Esophagus muscularis mucosa (tissue), 4 donors: ENCODE measurements at regions not wholly inside any gene's neighbourhood (a gene's known extent, or its start where the extent isn't known, plus 50 kb on each side); places are given as distances from the start of the nearest gene placed in this dataset.

ENCODE experiments used
- DNase-seq: peaks from one replicate; pipeline ENCODE4 v3.0.0-alpha.2; 2017; ENCODE audit errors: extremely low spot score
- H3K27ac ChIP-seq, 4 donors: fragments of 200-600 bp; sonication (generic); replicated peaks in 1 of 4; 1 replicate in 3 of 4; 2 replicates in 1 of 4; pipeline ENCODE4 v1.5.1; 2016 to 2019; ENCODE audit warnings: mild to moderate bottlenecking in 1 of 4
- H3K27me3 ChIP-seq, 4 donors: fragments of 200-600 bp; sonication (generic); one replicate each; pipeline versions ENCODE4 v1.5.1 to v1.6.0; 2016 to 2019
- H3K36me3 ChIP-seq, 4 donors: fragments of 200-600 bp; sonication (generic); one replicate each; pipeline ENCODE4 v1.5.1; 2016 to 2019
- H3K4me1 ChIP-seq, 4 donors: fragments of 200-600 bp; sonication (generic); one replicate each; pipeline ENCODE4 v1.5.1; 2016 to 2019
- H3K4me3 ChIP-seq, 4 donors: fragments of 200-600 bp; sonication (generic); 1 replicate in 2 of 4; 2 replicates in 2 of 4; pipeline ENCODE4 v1.5.1; 2016 to 2019; ENCODE audit warnings: mild to moderate bottlenecking in 4 of 4, moderate library complexity in 1 of 4
- H3K9me3 ChIP-seq, 4 donors: fragments of 200-600 bp; sonication (generic); 1 replicate in 3 of 4; 2 replicates in 1 of 4; pipeline ENCODE4 v1.5.1; 2016 to 2019
- EP300 ChIP-seq: sonication (generic); formaldehyde crosslinking; IDR thresholded peaks from one replicate; pipeline ENCODE4 v1.6.1; 2017; ENCODE audit warnings: antibody characterized with exemption
- POLR2A ChIP-seq: fragments of 450-650 bp; IDR thresholded peaks from one replicate; pipeline ENCODE4 v1.6.1; 2017; ENCODE audit warnings: antibody characterized with exemption, moderate library complexity, mild to moderate bottlenecking, low read depth
- POLR2AphosphoS5 ChIP-seq, 2 donors: sonication (generic); formaldehyde crosslinking; IDR thresholded peaks; one replicate each; pipeline ENCODE4 v1.6.1; 2017; ENCODE audit warnings: antibody characterized with exemption in 2 of 2
- WGBS: methylation state at CpG from one replicate; pipeline ENCODE4 v1.1.5; 2018; 5-methylcytosine and 5-hydroxymethylcytosine counted together
- intact Hi-C: fragments of 100-400 bp; cut with DNase I; formaldehyde crosslinking; loops from one replicate; pipeline ENCODE4 v1.15.1; 2023
- TF ChIP-seq, protein P1 (sequence below), 3 experiments: fragments of 200-600 bp in 2 of 3; fragments of 450-650 bp in 1 of 3; sonication (generic) in 2 of 3; IDR thresholded peaks; one replicate each; pipeline ENCODE4 v1.5.1; 2017 to 2019; ENCODE audit warnings: antibody characterized with exemption in 3 of 3, mild to moderate bottlenecking in 2 of 3, moderate library complexity in 1 of 3

DNA sequence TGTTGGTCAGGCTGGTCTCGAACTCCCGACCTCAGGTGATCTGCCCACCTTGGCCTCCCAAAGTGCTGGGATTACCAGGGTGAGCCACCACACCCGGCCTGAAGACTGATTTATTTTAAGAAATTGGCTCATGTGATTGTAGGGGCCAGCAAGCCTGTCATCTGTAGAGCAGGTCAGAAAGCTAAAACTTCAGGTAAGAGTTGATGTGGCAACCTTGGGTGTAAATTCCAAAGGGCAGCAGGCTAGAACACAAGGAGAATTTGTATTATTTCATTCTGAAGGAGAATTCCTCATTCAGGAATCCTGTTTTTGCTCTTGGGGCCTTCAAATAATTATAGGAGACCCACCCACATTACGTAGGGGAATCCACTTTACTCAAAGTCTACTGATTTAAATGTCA, 728.7 kb downstream of the LTN1 start:
- H3K36me3 ChIP-seq = no peaks in the 10 kb centered on the region
- H3K4me1 ChIP-seq = peaks cover 0 to 14% (median 4%) of the 10 kb centered on the region in 4 donors
- WGBS = 96% methylated on average over 4 of the region's 4 CpGs
- no peak for DNase-seq
- TF ChIP-seq EP300 (no peak), POLR2A (no peak), POLR2AphosphoS5 (IDR thresholded peaks at IDR 0.05) (no peak)
- TF ChIP-seq, protein P1, sequence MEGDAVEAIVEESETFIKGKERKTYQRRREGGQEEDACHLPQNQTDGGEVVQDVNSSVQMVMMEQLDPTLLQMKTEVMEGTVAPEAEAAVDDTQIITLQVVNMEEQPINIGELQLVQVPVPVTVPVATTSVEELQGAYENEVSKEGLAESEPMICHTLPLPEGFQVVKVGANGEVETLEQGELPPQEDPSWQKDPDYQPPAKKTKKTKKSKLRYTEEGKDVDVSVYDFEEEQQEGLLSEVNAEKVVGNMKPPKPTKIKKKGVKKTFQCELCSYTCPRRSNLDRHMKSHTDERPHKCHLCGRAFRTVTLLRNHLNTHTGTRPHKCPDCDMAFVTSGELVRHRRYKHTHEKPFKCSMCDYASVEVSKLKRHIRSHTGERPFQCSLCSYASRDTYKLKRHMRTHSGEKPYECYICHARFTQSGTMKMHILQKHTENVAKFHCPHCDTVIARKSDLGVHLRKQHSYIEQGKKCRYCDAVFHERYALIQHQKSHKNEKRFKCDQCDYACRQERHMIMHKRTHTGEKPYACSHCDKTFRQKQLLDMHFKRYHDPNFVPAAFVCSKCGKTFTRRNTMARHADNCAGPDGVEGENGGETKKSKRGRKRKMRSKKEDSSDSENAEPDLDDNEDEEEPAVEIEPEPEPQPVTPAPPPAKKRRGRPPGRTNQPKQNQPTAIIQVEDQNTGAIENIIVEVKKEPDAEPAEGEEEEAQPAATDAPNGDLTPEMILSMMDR (IDR thresholded peaks at IDR 0.05) = no peak
- no peaks in the 10 kb centered on the region for H3K9me3 ChIP-seq
- H3K4me3 ChIP-seq = no peak overlapping the region
- H3K27ac ChIP-seq = no peak overlapping the region
- no peaks in the 10 kb centered on the region for H3K27me3 ChIP-seq
- intact Hi-C loops = no loop called here

- no peak for TF ChIP-seq POLR2AphosphoS5 (IDR thresholded peaks at IDR 0.05)
- TF ChIP-seq, protein P1 (IDR thresholded peaks at IDR 0.05) = no peak
- Histone ChIP-seq H3K4me1 (peaks cover 11 to 24% (median 17%) of the 10 kb centered on the region in 4 donors), H3K4me3 (no peak overlapping the region), H3K27ac (no peak overlapping the region), H3K27me3 (no peaks in the 10 kb centered on the region), H3K9me3 (no peaks in the 10 kb centered on the region), H3K36me3 (no peaks in the 10 kb centered on the region)
- intact Hi-C loops = no loop called here
- DNase-seq = no peak
- 7% methylated on average over 1 of the region's 1 CpG for WGBS
Observed at GRCh38 chr21:28261298-28261697, 731.4 kb downstream of the LTN1 start.

DNA sequence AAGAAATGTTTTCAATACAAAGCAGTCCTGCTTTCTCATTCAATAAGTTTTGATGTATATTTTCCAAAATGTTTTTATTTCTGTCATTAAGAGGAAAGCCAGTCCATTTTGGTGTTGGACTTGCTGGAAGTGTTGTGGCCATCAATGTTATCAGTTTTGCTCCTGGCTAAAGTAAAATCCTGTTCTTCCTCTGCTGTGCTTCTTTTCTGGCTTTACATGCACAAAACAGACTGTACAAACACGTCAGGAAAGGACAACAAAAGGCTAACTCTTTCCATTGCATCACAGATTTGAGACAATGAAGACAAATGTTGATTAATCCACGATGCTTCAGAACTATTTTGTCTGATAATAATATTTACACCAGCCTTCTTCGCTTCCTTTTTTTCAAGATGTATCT, 735.4 kb downstream of the LTN1 start:
- no peak for DNase-seq
- Histone ChIP-seq H3K4me3 (no peak overlapping the region), H3K27ac (peak overlapping the region in 2 of 4 donors; percentile 24 to 54), H3K9me3 (no peaks in the 10 kb centered on the region), H3K4me1 (peaks cover 11 to 45% (median 24%) of the 10 kb centered on the region in 4 donors), H3K36me3 (no peaks in the 10 kb centered on the region), H3K27me3 (no peaks in the 10 kb centered on the region)
- intact Hi-C loops = no loop called here
- WGBS = 47% methylated on average over 3 of the region's 3 CpGs
- TF ChIP-seq, protein P1 (IDR thresholded peaks at IDR 0.05) = no peak
- no peak for TF ChIP-seq POLR2AphosphoS5 (IDR thresholded peaks at IDR 0.05)
- no peak for TF ChIP-seq POLR2A
- no peak for TF ChIP-seq EP300

DNA sequence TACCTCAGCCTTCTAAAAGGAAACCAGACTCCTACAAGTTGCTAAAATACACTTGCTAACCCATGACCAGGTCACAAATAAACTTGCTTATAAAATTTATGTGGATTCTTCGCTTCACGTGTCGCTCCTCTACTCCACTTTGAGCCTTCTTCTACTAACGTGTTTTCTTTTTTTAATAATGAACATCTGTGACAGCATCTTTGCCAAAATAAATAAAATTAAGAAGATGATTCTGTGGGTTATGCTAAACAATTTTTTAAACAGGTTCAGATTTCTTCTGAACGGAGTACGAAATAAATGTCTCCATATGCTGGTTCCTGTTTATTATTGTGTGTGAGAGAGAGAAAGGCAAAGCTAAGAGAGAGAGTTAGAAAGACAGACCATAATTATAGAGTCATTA, 735.8 kb downstream of the LTN1 start:
- no peak for TF ChIP-seq POLR2A
- TF ChIP-seq, protein P1 (IDR thresholded peaks at IDR 0.05) = no peak
- TF ChIP-seq POLR2AphosphoS5 (IDR thresholded peaks at IDR 0.05) = no peak
- H3K4me1 ChIP-seq = peaks cover 11 to 45% (median 24%) of the 10 kb centered on the region in 4 donors
- 69% methylated on average over 6 of the region's 6 CpGs for whole genome bisulfite sequencing
- H3K36me3 ChIP-seq = no peaks in the 10 kb centered on the region
- no peaks in the 10 kb centered on the region for H3K27me3 ChIP-seq
- no peaks in the 10 kb centered on the region for H3K9me3 ChIP-seq
- H3K4me3 ChIP-seq = no peak overlapping the region
- intact Hi-C loops = no loop called here
- peak overlapping the region; percentile 11 to 54 (median 26) for H3K27ac ChIP-seq
- no peak for DNase-seq

GRCh38 chr21:28256420-28256831, 736.3 kb downstream of the LTN1 start:
- H3K4me3 ChIP-seq = no peak overlapping the region
- peak overlapping the region; percentile 11 to 54 (median 26) for H3K27ac ChIP-seq

More at GRCh38 chr21:28256420-28256831, 736.3 kb downstream of the LTN1 start:
- WGBS = 20% methylated on average over 1 of the region's 1 CpG
- intact Hi-C loops = no loop called here
- Histone ChIP-seq H3K36me3 (no peaks in the 10 kb centered on the region), H3K27me3 (no peaks in the 10 kb centered on the region), H3K4me1 (peaks cover 9 to 42% (median 22%) of the 10 kb centered on the region in 4 donors), H3K9me3 (no peaks in the 10 kb centered on the region)
- TF ChIP-seq, protein P1 (IDR thresholded peaks at IDR 0.05) = no peak
- TF ChIP-seq POLR2AphosphoS5 (IDR thresholded peaks at IDR 0.05) = no peak
- TF ChIP-seq POLR2A = no peak
- TF ChIP-seq EP300 = no peak
- no peak for DNase-seq
